Upper lobe of left lung (tissue), 6 donors: ENCODE measurements at regions not wholly inside any gene's neighbourhood (a gene's known extent, or its start where the extent isn't known, plus 50 kb on each side); places are given as distances from the start of the nearest gene placed in this dataset.

Source experiments
- ATAC-seq, 2 donors: fragments of 200-7000 bp; cut with Tn5 transposase; one replicate each; pipeline ENCODE4 v1.9.1; 2022; ENCODE audit warnings: mild to moderate bottlenecking in 2 of 2, moderate library complexity in 2 of 2; ENCODE audit not compliant: low FRiP score in 2 of 2
- DNase-seq, 2 donors: peaks; one replicate each; pipeline ENCODE4 v3.0.0-alpha.2; 2019 to 2020
- H3K27ac ChIP-seq, 4 donors: fragments of 200-600 bp; sonication (generic); one replicate each; pipeline ENCODE4 v1.5.1; 2016 to 2019
- H3K27me3 ChIP-seq, 4 donors: fragments of 200-600 bp; sonication (generic); one replicate each; pipeline ENCODE4 v1.5.1; 2017 to 2019
- H3K36me3 ChIP-seq, 4 donors: fragments of 200-600 bp; sonication (generic); one replicate each; pipeline ENCODE4 v1.5.1; 2016 to 2019
- H3K4me1 ChIP-seq, 4 donors: fragments of 200-600 bp; sonication (generic); one replicate each; pipeline ENCODE4 v1.5.1; 2018 to 2019
- H3K4me3 ChIP-seq, 4 donors: fragments of 200-600 bp; sonication (generic); one replicate each; pipeline ENCODE4 v1.5.1; 2017 to 2019; ENCODE audit warnings: mild to moderate bottlenecking in 2 of 4, moderate library complexity in 1 of 4
- H3K9me3 ChIP-seq, 4 donors: fragments of 200-600 bp; sonication (generic); one replicate each; pipeline ENCODE4 v1.5.1; 2018 to 2019
- CTCF ChIP-seq, 6 experiments: fragments of 450-650 bp in 4 of 6; fragments of 200-600 bp in 2 of 6; sonication (generic) in 2 of 6; IDR thresholded peaks; one replicate each; pipeline ENCODE4 v1.5.1; 2016 to 2019; ENCODE audit warnings: antibody characterized with exemption in 6 of 6
- EP300 ChIP-seq, 4 donors: sonication (generic); formaldehyde crosslinking; IDR thresholded peaks; one replicate each; pipeline ENCODE4 v1.5.1; 2017; ENCODE audit warnings: antibody characterized with exemption in 4 of 4, control low read depth in 2 of 4
- POLR2A ChIP-seq, 4 donors: fragments of 450-650 bp; IDR thresholded peaks; one replicate each; pipeline ENCODE4 v1.5.1; 2016 to 2017; ENCODE audit warnings: antibody characterized with exemption in 4 of 4, mild to moderate bottlenecking in 2 of 4
- POLR2AphosphoS5 ChIP-seq, 2 donors: sonication (generic); formaldehyde crosslinking; IDR thresholded peaks; one replicate each; pipeline ENCODE4 v1.5.1; 2017; ENCODE audit warnings: antibody characterized with exemption in 2 of 2
- WGBS, 2 donors: methylation state at CpG; one replicate each; pipeline ENCODE4 v1.1.5; 2017 to 2018; 5-methylcytosine and 5-hydroxymethylcytosine counted together
- donor health status: DM: no; HTN: no; CAD: no; lungs with moderate emphysema.
- donor health status: DM: no; HTN: yes; CAD: no; lungs with severe emphysema.

GRCh38 chr1:80869299-80869698 is 931.4 kb upstream of the ADGRL2 start:
- H3K27ac ChIP-seq = no peak overlapping the region
- no peak overlapping the region for H3K4me3 ChIP-seq
- no peaks in the 10 kb centered on the region for H3K9me3 ChIP-seq
- H3K4me1 ChIP-seq = no peaks in the 10 kb centered on the region
- 88 to 96% methylated on average over 1 of the region's 1 CpG for WGBS, 2 donors
- ATAC-seq = no peak
- no peaks in the 10 kb centered on the region for H3K27me3 ChIP-seq
- no peaks in the 10 kb centered on the region for H3K36me3 ChIP-seq
- no peak for DNase-seq
- TF ChIP-seq CTCF (IDR thresholded peaks at IDR 0.05) = no peak
- TF ChIP-seq EP300 (IDR thresholded peaks at IDR 0.05) = no peak
- no peak for TF ChIP-seq POLR2A (IDR thresholded peaks at IDR 0.05)
- no peak for TF ChIP-seq POLR2AphosphoS5 (IDR thresholded peaks at IDR 0.05)

- DNase-seq = no peak
- Histone ChIP-seq H3K9me3 (no peaks in the 10 kb centered on the region), H3K4me1 (no peaks in the 10 kb centered on the region), H3K27me3 (no peaks in the 10 kb centered on the region), H3K27ac (no peak overlapping the region), H3K36me3 (no peaks in the 10 kb centered on the region), H3K4me3 (no peak overlapping the region)
- TF ChIP-seq POLR2AphosphoS5 (IDR thresholded peaks at IDR 0.05) (no peak), EP300 (IDR thresholded peaks at IDR 0.05) (no peak), POLR2A (IDR thresholded peaks at IDR 0.05) (no peak), CTCF (IDR thresholded peaks at IDR 0.05) (no peak)
- 90 to 100% methylated on average over 1 of the region's 1 CpG for WGBS, 2 donors
- no peak for ATAC-seq
Observed at GRCh38 chr1:80847904-80848303, 952.8 kb upstream of the ADGRL2 start.

GRCh38 chr1:80846966-80847365 is 953.8 kb upstream of the ADGRL2 start:
- no peaks in the 10 kb centered on the region for H3K27me3 ChIP-seq
- 31 to 36% methylated on average over 1 of the region's 1 CpG for WGBS, 2 donors
- ATAC-seq = no peak
- H3K9me3 ChIP-seq = no peaks in the 10 kb centered on the region
- H3K4me1 ChIP-seq = no peaks in the 10 kb centered on the region
- no peak overlapping the region for H3K27ac ChIP-seq
- H3K36me3 ChIP-seq = no peaks in the 10 kb centered on the region
- no peak overlapping the region for H3K4me3 ChIP-seq
- DNase-seq = no peak
- TF ChIP-seq POLR2A (IDR thresholded peaks at IDR 0.05) (no peak), POLR2AphosphoS5 (IDR thresholded peaks at IDR 0.05) (no peak), CTCF (IDR thresholded peaks at IDR 0.05) (no peak), EP300 (IDR thresholded peaks at IDR 0.05) (no peak)

- Histone ChIP-seq H3K36me3 (no peaks in the 10 kb centered on the region), H3K27me3 (no peaks in the 10 kb centered on the region), H3K9me3 (peaks cover 0 to 5% (median 0%) of the 10 kb centered on the region in 4 donors), H3K4me3 (no peak overlapping the region), H3K4me1 (no peaks in the 10 kb centered on the region), H3K27ac (no peak overlapping the region)
- TF ChIP-seq EP300 (IDR thresholded peaks at IDR 0.05) (no peak), POLR2AphosphoS5 (IDR thresholded peaks at IDR 0.05) (no peak), POLR2A (IDR thresholded peaks at IDR 0.05) (no peak), CTCF (IDR thresholded peaks at IDR 0.05) (no peak)
- DNase-seq = no peak
- ATAC-seq = no peak
Observed at GRCh38 chr1:80842796-80843195, 957.9 kb upstream of the ADGRL2 start.

- Histone ChIP-seq H3K27me3 (no peaks in the 10 kb centered on the region), H3K36me3 (no peaks in the 10 kb centered on the region), H3K9me3 (peaks cover 0 to 5% (median 0%) of the 10 kb centered on the region in 4 donors), H3K4me3 (no peak overlapping the region), H3K27ac (no peak overlapping the region), H3K4me1 (no peaks in the 10 kb centered on the region)
- TF ChIP-seq EP300 (IDR thresholded peaks at IDR 0.05) = no peak
- TF ChIP-seq POLR2AphosphoS5 (IDR thresholded peaks at IDR 0.05) = no peak
- 86 to 98% methylated on average over 3 of the region's 3 CpGs for WGBS, 2 donors
- DNase-seq = no peak
- no peak for ATAC-seq
Observed at GRCh38 chr1:80841261-80841660, 959.5 kb upstream of the ADGRL2 start.
